ENCODE measurements at regions not wholly inside any gene's neighbourhood (a gene's known extent, or its start where the extent isn't known, plus 50 kb on each side); places are given as distances from the start of the nearest gene placed in this dataset.

GRCh38 chr13:74077375-74077774 is 56.8 kb downstream of the KLF12 start:
- no peaks in the 10 kb centered on the region for H3K36me3 ChIP-seq (ENCODE audit: control insufficient read depth, insufficient read depth, low read length)
- TF ChIP-seq CHD1 (IDR thresholded peaks at IDR 0.05; ENCODE audit: low read depth, low read length), result no peak
- no peak for TF ChIP-seq POLR2A (IDR thresholded peaks at IDR 0.05; ENCODE audit: low read depth, low read length)
- TF ChIP-seq ELK1 (IDR thresholded peaks at IDR 0.05; ENCODE audit: borderline replicate concordance, low read depth, low read length), result no peak
- no peak for TF ChIP-seq RFX5 (IDR thresholded peaks at IDR 0.05; ENCODE audit: low read depth, low read length)
- TF ChIP-seq NFE2L2 (IDR thresholded peaks at IDR 0.05; ENCODE audit: low read depth, low read length), result no peak
- no peak for TF ChIP-seq RAD21 (IDR thresholded peaks at IDR 0.05; ENCODE audit: low read length)
- no peak for TF ChIP-seq CTCF (conservative IDR thresholded peaks at IDR 0.05; ENCODE audit: low read depth, low read length)
- TF ChIP-seq USF2 (IDR thresholded peaks at IDR 0.05; ENCODE audit: low read depth, low read length), result no peak
- TF ChIP-seq MAZ (IDR thresholded peaks at IDR 0.05; ENCODE audit: borderline replicate concordance, low read depth, low read length), result no peak
- TF ChIP-seq MXI1 (IDR thresholded peaks at IDR 0.05; ENCODE audit: borderline replicate concordance, low read depth, low read length), result no peak
- TF ChIP-seq MAFK (IDR thresholded peaks at IDR 0.05; ENCODE audit: low read depth, low read length), result no peak
- TF ChIP-seq FOS (IDR thresholded peaks at IDR 0.05; ENCODE audit: low read depth, low read length), result no peak
- no peak for TF ChIP-seq BHLHE40 (IDR thresholded peaks at IDR 0.05; ENCODE audit: low read depth, low read length)
- TF ChIP-seq CEBPB (IDR thresholded peaks at IDR 0.05; ENCODE audit: low read depth, low read length), result no peak
- H4K20me1 ChIP-seq (ENCODE audit: insufficient read depth, low read length), result peaks cover 15% of the 10 kb centered on the region; the same call in 1 of the 2 replicates
- H3K4ac ChIP-seq (ENCODE audit: low read depth, low read length), result no peak overlapping the region
- DNase-seq (no peak), ATAC-seq (ENCODE audit: low read depth) (no peak)
- ChIA-PET CTCF (no interaction called here), POLR2A (ENCODE audit: unreplicated experiment) (no interaction called here)
- no TSS peak for BruUV-seq (replicated peaks)
- no peak overlapping the region for H3K23ac ChIP-seq (ENCODE audit: low read depth, low read length)
- H3K4me2 ChIP-seq (ENCODE audit: low read depth, low read length), result no peak overlapping the region
- no peak overlapping the region for H3K56ac ChIP-seq (ENCODE audit: extremely low read depth, insufficient read depth, low read length)
- peaks cover 6% of the 10 kb centered on the region; the same call in 1 of the 2 replicates for H3K4me1 ChIP-seq (ENCODE audit: control insufficient read depth, insufficient read depth, low read length)
- no peaks in the 10 kb centered on the region for H3K27me3 ChIP-seq (ENCODE audit: control insufficient read depth, insufficient read depth, low read length)
- no peak overlapping the region for H3K4me3 ChIP-seq (ENCODE audit: insufficient read depth, low read depth, low read length)
- dilution Hi-C loops (cut with HindIII; ENCODE audit: low sequenced_read_pairs, unreplicated experiment) (no loop called here), in situ Hi-C loops (cut with MboI; ENCODE audit: low sequenced_read_pairs) (no loop called here), intact Hi-C loops (cut with micrococcal nuclease) (no loop called here)
- H2BK20ac ChIP-seq (ENCODE audit: low read depth, low read length), result no peak overlapping the region
- no peak overlapping the region; the same call in 1 of the 2 replicates for H3K14ac ChIP-seq (replicated peaks; ENCODE audit: low read depth, low read length)
- peaks cover 45 to 78% of the 10 kb centered on the region in 2 experiments for H3K79me1 ChIP-seq (ENCODE audit: low read depth in 1 of 2, low read length in 2 of 2)
- H4K8ac ChIP-seq (ENCODE audit: low read depth in 2 of 2, low read length in 2 of 2), result no peak overlapping the region
- no peak overlapping the region for H2AK9ac ChIP-seq (replicated peaks; ENCODE audit: low read depth, low read length, poor library complexity)
- H4K91ac ChIP-seq (ENCODE audit: insufficient read depth, low read depth, low read length), result no peak overlapping the region
- no CpG with 5 or more reads among the region's 2 CpGs for WGBS, 2 experiments (ENCODE audit: extremely low coverage in 2 of 2, insufficient read length in 1 of 2)
- H2AK5ac ChIP-seq (ENCODE audit: low read depth, low read length), result no peak overlapping the region
- no peak overlapping the region for H2BK5ac ChIP-seq (ENCODE audit: low read depth, low read length, poor library complexity, severe bottlenecking)
- H3K9me1 ChIP-seq (ENCODE audit: insufficient read depth, low read length), result peaks cover 7% of the 10 kb centered on the region
- no peak overlapping the region for H2BK120ac ChIP-seq (ENCODE audit: low read depth, low read length)
- no peak overlapping the region for H2AFZ ChIP-seq (replicated peaks; ENCODE audit: low read length, poor library complexity)
- H4K5ac ChIP-seq (ENCODE audit: low read depth, low read length), result no peak overlapping the region
- no peak overlapping the region for H3K18ac ChIP-seq (ENCODE audit: low read depth, low read length)
- H3K9ac ChIP-seq (ENCODE audit: low read depth, low read length), result no peak overlapping the region
- no peaks in the 10 kb centered on the region for H3K9me3 ChIP-seq (ENCODE audit: control insufficient read depth, insufficient read depth, low read length)
- no peak overlapping the region for H2BK15ac ChIP-seq (ENCODE audit: low read depth, low read length)
- H3K27ac ChIP-seq (ENCODE audit: insufficient read depth, low read length), result no peak overlapping the region
